DND-41 (cell line): ENCODE measurements at regions not wholly inside any gene's neighbourhood (a gene's known extent, or its start where the extent isn't known, plus 50 kb on each side); places are given as distances from the start of the nearest gene placed in this dataset.

ENCODE experiments used
- ATAC-seq: fragments of 200-7000 bp; cut with Tn5 transposase; 3 replicates; pipeline ENCODE4 v1.9.1; 2021; ENCODE audit warnings: low read depth; ENCODE audit not compliant: insufficient read depth
- DNase-seq: peaks from one replicate; pipeline ENCODE4 v3.0.0-alpha.2; 2020
- H2AFZ ChIP-seq: 2 replicates; pipeline ENCODE4 v1.6.0; 2012; ENCODE audit warnings: low read depth, low read length
- H3K27ac ChIP-seq: 2 replicates; pipeline ENCODE4 v1.5.1; 2012; ENCODE audit warnings: low read length, inconsistent platforms
- H3K27me3 ChIP-seq: fragments of 200-600 bp; sonication (generic); 2 replicates; pipeline ENCODE4 v1.6.0; 2012; ENCODE audit warnings: low read length, mild to moderate bottlenecking, inconsistent platforms; ENCODE audit not compliant: insufficient read depth, poor library complexity
- H3K36me3 ChIP-seq: 2 replicates; pipeline ENCODE4 v1.5.1; 2012; ENCODE audit warnings: low read length, inconsistent platforms; ENCODE audit not compliant: insufficient read depth
- H3K4me1 ChIP-seq: 2 replicates; pipeline ENCODE4 v1.5.1; 2012; ENCODE audit warnings: mild to moderate bottlenecking, low read length; ENCODE audit not compliant: insufficient read depth
- H3K4me2 ChIP-seq: 2 replicates; pipeline ENCODE4 v1.6.0; 2012; ENCODE audit warnings: mild to moderate bottlenecking, moderate library complexity, low read length, inconsistent platforms; ENCODE audit not compliant: insufficient read depth
- H3K4me3 ChIP-seq, 2 experiments: fragments of 200-600 bp in 1 of 2; shearing (Covaris generic) in 1 of 2; 2 replicates each; pipeline ENCODE4 v1.5.1; 2012 to 2016; ENCODE audit warnings: inconsistent platforms in 2 of 2, low read length in 2 of 2, mild to moderate bottlenecking in 2 of 2, low read depth in 1 of 2, moderate library complexity in 1 of 2
- H3K79me2 ChIP-seq: 2 replicates; pipeline ENCODE4 v1.6.0; 2012; ENCODE audit warnings: low read length, inconsistent platforms; ENCODE audit not compliant: insufficient read depth
- H3K9ac ChIP-seq: 2 replicates; pipeline ENCODE4 v1.6.0; 2012; ENCODE audit warnings: low read depth, mild to moderate bottlenecking, inconsistent platforms, low read length, moderate library complexity
- H3K9me3 ChIP-seq: 2 replicates; pipeline ENCODE4 v1.5.1; 2012; ENCODE audit warnings: low read length, moderate library complexity, mild to moderate bottlenecking, inconsistent platforms; ENCODE audit not compliant: insufficient read depth, severe bottlenecking
- H4K20me1 ChIP-seq: 2 replicates; pipeline ENCODE4 v1.6.0; 2012; ENCODE audit warnings: low read length; ENCODE audit not compliant: insufficient read depth
- EZH2 ChIP-seq: IDR thresholded peaks from 3 replicates; pipeline ENCODE4 v1.6.1; 2012; ENCODE audit warnings: borderline replicate concordance, low read depth, mild to moderate bottlenecking, moderate library complexity, low read length, inconsistent platforms; ENCODE audit not compliant: severe bottlenecking
- TF ChIP-seq, protein P1 (sequence below): IDR thresholded peaks from 2 replicates; pipeline ENCODE4 v1.5.1; 2012; ENCODE audit warnings: borderline replicate concordance, low read length, moderate library complexity, mild to moderate bottlenecking; ENCODE audit not compliant: poor library complexity, severe bottlenecking; ENCODE audit errors: extremely low read depth

DNA sequence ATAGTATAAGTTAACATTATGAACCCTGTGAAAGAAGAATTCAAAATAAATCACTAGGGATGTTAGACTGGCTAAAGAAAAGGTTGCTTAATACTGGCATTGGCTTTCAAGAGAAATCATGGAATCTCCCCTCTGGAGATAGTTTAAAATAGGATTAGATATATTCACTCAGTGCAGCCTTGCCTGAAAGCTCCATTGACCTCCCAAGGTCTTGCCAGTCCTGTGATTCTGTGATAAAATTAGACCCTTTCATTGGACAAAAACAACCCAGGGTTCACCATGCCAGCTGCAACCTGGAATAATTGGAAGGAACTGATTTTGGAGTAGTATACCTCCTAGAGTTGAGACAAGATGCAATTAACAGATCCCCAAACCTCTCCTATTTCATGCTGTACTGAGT is 588.1 kb upstream of the MEF2C start:
- Histone ChIP-seq H3K27me3 (no peaks in the 10 kb centered on the region), H3K4me1 (no peaks in the 10 kb centered on the region), H4K20me1 (no peaks in the 10 kb centered on the region), H3K36me3 (no peaks in the 10 kb centered on the region), H3K4me2 (no peak overlapping the region), H3K27ac (no peak overlapping the region), H3K4me3 (no peak overlapping the region), H3K9ac (no peak overlapping the region), H3K79me2 (no peaks in the 10 kb centered on the region), H2AFZ (no peak overlapping the region), H3K9me3 (no peaks in the 10 kb centered on the region)
- ATAC-seq = no peak
- no peak for DNase-seq
- TF ChIP-seq, protein P1, sequence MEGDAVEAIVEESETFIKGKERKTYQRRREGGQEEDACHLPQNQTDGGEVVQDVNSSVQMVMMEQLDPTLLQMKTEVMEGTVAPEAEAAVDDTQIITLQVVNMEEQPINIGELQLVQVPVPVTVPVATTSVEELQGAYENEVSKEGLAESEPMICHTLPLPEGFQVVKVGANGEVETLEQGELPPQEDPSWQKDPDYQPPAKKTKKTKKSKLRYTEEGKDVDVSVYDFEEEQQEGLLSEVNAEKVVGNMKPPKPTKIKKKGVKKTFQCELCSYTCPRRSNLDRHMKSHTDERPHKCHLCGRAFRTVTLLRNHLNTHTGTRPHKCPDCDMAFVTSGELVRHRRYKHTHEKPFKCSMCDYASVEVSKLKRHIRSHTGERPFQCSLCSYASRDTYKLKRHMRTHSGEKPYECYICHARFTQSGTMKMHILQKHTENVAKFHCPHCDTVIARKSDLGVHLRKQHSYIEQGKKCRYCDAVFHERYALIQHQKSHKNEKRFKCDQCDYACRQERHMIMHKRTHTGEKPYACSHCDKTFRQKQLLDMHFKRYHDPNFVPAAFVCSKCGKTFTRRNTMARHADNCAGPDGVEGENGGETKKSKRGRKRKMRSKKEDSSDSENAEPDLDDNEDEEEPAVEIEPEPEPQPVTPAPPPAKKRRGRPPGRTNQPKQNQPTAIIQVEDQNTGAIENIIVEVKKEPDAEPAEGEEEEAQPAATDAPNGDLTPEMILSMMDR = no peak
- TF ChIP-seq EZH2 = no peak

DNA sequence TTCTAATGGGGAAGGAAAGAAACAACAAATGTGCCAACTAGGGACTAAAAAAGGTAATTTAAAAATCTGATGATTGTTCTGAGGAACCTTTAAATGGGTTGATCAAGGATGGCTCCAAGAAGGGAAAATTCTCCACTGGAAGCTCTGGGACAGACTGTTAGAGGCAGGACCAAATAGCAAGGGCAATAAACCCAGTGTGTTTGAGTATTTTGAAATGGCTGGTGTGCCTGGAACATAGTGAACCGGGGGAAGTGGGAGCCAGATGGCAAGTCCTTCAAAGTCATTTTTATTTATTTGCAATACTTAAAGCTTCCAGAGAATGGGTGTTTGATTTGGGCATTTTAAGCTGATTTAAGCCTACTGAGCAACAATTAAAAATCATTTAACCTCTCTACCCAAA is 587.7 kb upstream of the MEF2C start:
- no peak for ATAC-seq

DNA sequence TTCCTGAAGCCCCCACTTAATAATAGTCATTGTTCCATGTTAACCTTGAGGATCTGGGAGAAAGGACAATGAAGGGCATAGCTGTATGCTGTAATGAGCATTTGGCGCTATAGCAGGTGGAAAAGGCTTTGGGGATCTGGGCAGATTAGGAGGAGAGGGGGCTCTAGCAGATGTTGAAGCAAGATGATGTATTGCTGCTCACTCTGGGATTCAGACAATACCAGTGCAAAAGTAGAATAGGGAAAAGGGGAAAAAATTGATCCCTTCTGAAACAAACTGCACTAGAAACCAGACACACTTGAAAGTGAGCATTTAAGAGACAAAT is 575.3 kb upstream of the MEF2C start:
- Histone ChIP-seq H3K9me3 (no peaks in the 10 kb centered on the region), H2AFZ (no peak overlapping the region), H3K4me3 (no peak overlapping the region), H3K27me3 (no peaks in the 10 kb centered on the region), H3K27ac (no peak overlapping the region), H3K79me2 (no peaks in the 10 kb centered on the region), H3K36me3 (no peaks in the 10 kb centered on the region), H3K4me2 (no peak overlapping the region), H4K20me1 (no peaks in the 10 kb centered on the region), H3K9ac (no peak overlapping the region), H3K4me1 (no peaks in the 10 kb centered on the region)
- no peak for DNase-seq
- ATAC-seq = no peak
- TF ChIP-seq EZH2 = no peak
- TF ChIP-seq, protein P1 = no peak

More for the DNA sequence above, 587.7 kb upstream of the MEF2C start:
- Histone ChIP-seq H4K20me1 (no peaks in the 10 kb centered on the region), H2AFZ (no peak overlapping the region), H3K9me3 (no peaks in the 10 kb centered on the region), H3K4me1 (no peaks in the 10 kb centered on the region), H3K36me3 (no peaks in the 10 kb centered on the region), H3K9ac (no peak overlapping the region), H3K27ac (no peak overlapping the region), H3K79me2 (no peaks in the 10 kb centered on the region), H3K27me3 (no peaks in the 10 kb centered on the region), H3K4me2 (no peak overlapping the region), H3K4me3 (no peak overlapping the region)
- no peak for DNase-seq
- no peak for TF ChIP-seq EZH2

DNA sequence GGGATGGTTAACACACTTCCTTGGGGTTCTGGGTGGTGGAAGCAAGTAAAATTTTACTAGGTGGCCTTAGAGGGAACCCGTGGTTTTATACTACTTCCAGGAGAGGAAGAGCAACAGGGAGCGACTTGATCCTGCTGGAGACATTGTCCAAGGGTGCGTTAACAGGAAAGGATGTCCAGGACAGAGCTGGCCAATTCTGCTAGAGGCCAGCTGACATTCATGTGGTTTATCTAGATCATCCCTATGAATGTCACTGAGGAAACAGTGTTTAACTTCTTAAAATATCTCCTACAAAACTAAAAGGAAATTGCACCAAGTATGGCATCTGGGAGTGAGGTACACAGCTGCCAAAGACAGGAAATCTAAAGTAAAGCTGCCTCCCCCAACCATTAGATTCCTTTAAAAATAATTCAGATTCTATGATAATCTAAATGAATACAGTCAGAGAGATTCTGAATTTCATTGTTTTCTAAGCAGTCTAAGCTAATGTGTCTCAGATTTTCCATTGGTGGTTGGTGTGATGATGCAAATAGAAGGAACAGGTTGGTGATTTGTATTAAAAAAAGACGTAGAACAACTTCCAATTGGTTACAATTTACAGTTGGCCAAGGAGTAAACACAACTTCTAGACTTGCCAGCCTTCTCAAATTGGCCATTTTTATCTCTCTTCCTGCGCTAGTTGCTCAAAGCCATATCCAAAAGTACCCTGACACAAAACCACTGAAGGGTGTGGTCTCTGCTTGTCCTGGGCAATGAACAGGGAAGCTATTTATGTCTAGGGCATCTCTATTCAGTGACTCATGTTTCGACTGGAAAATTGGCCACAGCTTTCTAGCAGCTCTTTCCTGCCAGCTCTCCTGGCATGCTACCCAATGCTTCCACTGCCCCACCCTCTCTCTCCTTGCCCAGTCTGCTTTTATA is 574.7 kb upstream of the MEF2C start:
- no peak for TF ChIP-seq EZH2
- TF ChIP-seq, protein P1 = no peak
- H3K9me3 ChIP-seq = no peaks in the 10 kb centered on the region
- H3K9ac ChIP-seq = no peak overlapping the region
- ATAC-seq (no peak), DNase-seq (no peak)
- H3K27ac ChIP-seq = no peak overlapping the region
- H4K20me1 ChIP-seq = no peaks in the 10 kb centered on the region
- no peak overlapping the region for H3K4me2 ChIP-seq
- H3K79me2 ChIP-seq = no peaks in the 10 kb centered on the region
- H3K27me3 ChIP-seq = no peaks in the 10 kb centered on the region
- H3K4me3 ChIP-seq = no peak overlapping the region
- no peaks in the 10 kb centered on the region for H3K36me3 ChIP-seq
- no peaks in the 10 kb centered on the region for H3K4me1 ChIP-seq
- no peak overlapping the region for H2AFZ ChIP-seq
